HepG2 (cell line): ENCODE measurements at regions not wholly inside any gene's neighbourhood (a gene's known extent, or its start where the extent isn't known, plus 50 kb on each side); places are given as distances from the start of the nearest gene placed in this dataset.

ENCODE experiments used
- ATAC-seq: fragments of 200-7000 bp; cut with Tn5 transposase; 3 replicates; pipeline ENCODE4 v1.9.1; 2020; ENCODE audit warnings: mild to moderate bottlenecking, moderate library complexity
- BruUV-seq: library from RNA; stranded (reverse); fragments of 400-500 nt; replicated peaks from 2 replicates; lab custom pipeline; 2021; lab: Mats Ljungman, UMichigan
- CTCF ChIA-PET: fragments of 300-600 bp; formaldehyde crosslinking; extraction: SDS; loops from one replicate; lab custom pipeline; 2021; ENCODE audit warnings: low total read pairs, inconsistent platforms, low intra/inter-chr PET ratio; lab: Yijun Ruan, JAX
- POLR2A ChIA-PET: fragments of 350-600 bp; sonication (Branson Sonifier 250); formaldehyde crosslinking; loops from one replicate; lab custom pipeline; 2020; ENCODE audit warnings: antibody characterized with exemption, inconsistent platforms; lab: Yijun Ruan, JAX
- DNase-seq: peaks from one replicate; pipeline ENCODE4 v3.0.0-alpha.2; 2015; ENCODE audit warnings: low spot score
- FAIRE-seq: peaks from 3 replicates; lab custom pipeline; 2011; peaks lifted over from hg19 to GRCh38; lab: Jason Lieb, UNC
- H2AFZ ChIP-seq: one replicate; pipeline ENCODE4 v1.6.1; 2011; ENCODE audit warnings: low read length, inconsistent platforms
- H3K27ac ChIP-seq: fragments of 300-600 bp; 3 replicates; pipeline ENCODE4 v1.8.0; 2011; ENCODE audit warnings: mixed run types, mild to moderate bottlenecking, mixed read lengths, low read length, inconsistent platforms; ENCODE audit not compliant: insufficient read depth; ENCODE audit errors: extremely low read length
- H3K27me3 ChIP-seq, 2 experiments: fragments of 200-600 bp in 1 of 2; 2 replicates in 1 of 2; 3 replicates in 1 of 2; pipeline versions ENCODE4 v1.6.0 to v1.8.0; 2011; ENCODE audit warnings: low read length in 2 of 2, mild to moderate bottlenecking in 2 of 2, moderate library complexity in 2 of 2, inconsistent platforms in 1 of 2; ENCODE audit not compliant: insufficient read depth in 2 of 2, control insufficient read depth in 1 of 2
- H3K36me3 ChIP-seq, 2 experiments: fragments of 200-600 bp in 1 of 2; replicated peaks in 1 of 2; 2 replicates in 1 of 2; 3 replicates in 1 of 2; pipeline versions ENCODE4 v1.5.1 to v1.8.0; 2011; ENCODE audit warnings: low read length in 2 of 2, inconsistent platforms in 1 of 2; ENCODE audit not compliant: insufficient read depth in 2 of 2, control insufficient read depth in 1 of 2
- H3K4me1 ChIP-seq: 2 replicates; pipeline ENCODE4 v1.5.1; 2012; ENCODE audit warnings: low read length, inconsistent platforms; ENCODE audit not compliant: insufficient read depth
- H3K4me2 ChIP-seq: 2 replicates; pipeline ENCODE4 v1.6.0; 2011; ENCODE audit warnings: low read depth, low read length, inconsistent platforms
- H3K4me3 ChIP-seq, 3 experiments: fragments of 200-600 bp in 1 of 3; sonication (generic), shearing (Covaris generic) in 1 of 3; replicated peaks in 1 of 3; 2 replicates each; pipeline ENCODE4 v1.5.1; 2011 to 2016; ENCODE audit warnings: low read length in 3 of 3, inconsistent platforms in 2 of 3, low read depth in 2 of 3, mild to moderate bottlenecking in 2 of 3, control low read depth in 1 of 3, mixed read lengths in 1 of 3; ENCODE audit not compliant: insufficient read depth in 1 of 3
- H3K79me2 ChIP-seq: one replicate; pipeline ENCODE4 v1.6.1; 2011; ENCODE audit warnings: low read length, inconsistent platforms; ENCODE audit not compliant: insufficient read depth
- H3K9ac ChIP-seq: 2 replicates; pipeline ENCODE4 v1.6.0; 2011; ENCODE audit warnings: mild to moderate bottlenecking, low read depth, low read length, inconsistent platforms; ENCODE audit not compliant: insufficient read depth
- H3K9me3 ChIP-seq: 2 replicates; pipeline ENCODE4 v1.5.1; 2012; ENCODE audit warnings: mild to moderate bottlenecking, low read length
- H4K20me1 ChIP-seq: 2 replicates; pipeline ENCODE4 v1.6.0; 2011; ENCODE audit warnings: inconsistent platforms, mild to moderate bottlenecking, low read length, moderate library complexity; ENCODE audit not compliant: insufficient read depth
- DNMT3B ChIP-seq: conservative IDR thresholded peaks from 2 replicates; pipeline ENCODE4 v1.6.1; 2016; ENCODE audit warnings: missing biosample characterization, control low read depth
- ELF3 ChIP-seq: IDR thresholded peaks from 2 replicates; pipeline ENCODE4 v1.6.1; 2016; ENCODE audit warnings: missing genetic modification reagents, missing compliant biosample characterization
- ESRRA ChIP-seq: sonication (generic); formaldehyde crosslinking; IDR thresholded peaks from 2 replicates; pipeline ENCODE4 v1.5.1; 2020; ENCODE audit warnings: mild to moderate bottlenecking, low read depth, missing genetic modification reagents
- ETV6 ChIP-seq: sonication (generic); formaldehyde crosslinking; conservative IDR thresholded peaks from 2 replicates; pipeline ENCODE4 v1.4.0; 2020; ENCODE audit warnings: missing genetic modification reagents
- GRHL1 ChIP-seq: sonication (generic); formaldehyde crosslinking; conservative IDR thresholded peaks from 2 replicates; pipeline ENCODE4 v1.8.0; 2022; ENCODE audit warnings: missing genetic modification reagents
- HNF4G ChIP-seq, 2 experiments: sonication (generic) in 1 of 2; formaldehyde crosslinking in 1 of 2; IDR thresholded peaks; 2 replicates each; pipeline versions ENCODE4 v1.4.0 to v1.6.1; 2011 to 2020; ENCODE audit warnings: borderline replicate concordance in 2 of 2, low read depth in 2 of 2, mild to moderate bottlenecking in 2 of 2, low read length in 1 of 2, missing genetic modification reagents in 1 of 2, moderate library complexity in 1 of 2
- MTF1 ChIP-seq: sonication (generic); formaldehyde crosslinking; IDR thresholded peaks from 2 replicates; pipeline ENCODE4 v1.5.0; 2020; ENCODE audit warnings: missing genetic modification reagents
- MYPOP ChIP-seq: sonication (generic); formaldehyde crosslinking; IDR thresholded peaks from 2 replicates; pipeline ENCODE4 v1.8.1; 2023; ENCODE audit warnings: mild to moderate bottlenecking, moderate library complexity, missing genetic modification reagents
- PAX8 ChIP-seq: sonication (generic); formaldehyde crosslinking; IDR thresholded peaks from 2 replicates; pipeline ENCODE4 v1.8.0; 2022; ENCODE audit warnings: mild to moderate bottlenecking, missing genetic modification reagents, borderline replicate concordance
- PHF21A ChIP-seq: sonication (generic); formaldehyde crosslinking; IDR thresholded peaks from 2 replicates; pipeline ENCODE4 v1.5.0; 2020; ENCODE audit warnings: mild to moderate bottlenecking, missing genetic modification reagents
- POLR2AphosphoS2 ChIP-seq: IDR thresholded peaks from 2 replicates; pipeline ENCODE4 v1.6.1; 2011; ENCODE audit warnings: low read depth, low read length, improper control_type of control experiment
- RBM39 ChIP-seq: fragments of 200-400 bp; formaldehyde crosslinking; IDR thresholded peaks from one replicate; pipeline ENCODE4 v1.6.1; 2018; ENCODE audit warnings: antibody characterized with exemption, mild to moderate bottlenecking, low read depth, low read length; ENCODE audit not compliant: poor library complexity, severe bottlenecking
- SMAD1 ChIP-seq: sonication (generic); formaldehyde crosslinking; IDR thresholded peaks from 2 replicates; pipeline ENCODE4 v1.4.0; 2020; ENCODE audit warnings: missing genetic modification reagents, low read depth, mild to moderate bottlenecking, borderline replicate concordance
- TAF1 ChIP-seq: sonication (generic); formaldehyde crosslinking; IDR thresholded peaks from 2 replicates; pipeline ENCODE4 v1.4.0; 2020; ENCODE audit warnings: missing genetic modification reagents
- ZBTB39 ChIP-seq: sonication (generic); formaldehyde crosslinking; IDR thresholded peaks from 2 replicates; pipeline ENCODE4 v1.5.0; 2020; ENCODE audit warnings: missing genetic modification reagents
- ZFP36 ChIP-seq: fragments of 150-350 bp; IDR thresholded peaks from 2 replicates; pipeline ENCODE4 v1.6.1; 2018; ENCODE audit warnings: borderline replicate concordance, low read length, low read depth; ENCODE audit not compliant: partially characterized antibody
- ZFP37 ChIP-seq: sonication (generic); formaldehyde crosslinking; IDR thresholded peaks from 2 replicates; pipeline ENCODE4 v1.4.0; 2020; ENCODE audit warnings: missing genetic modification reagents, borderline replicate concordance
- ZKSCAN5 ChIP-seq: sonication (generic); formaldehyde crosslinking; IDR thresholded peaks from 2 replicates; pipeline ENCODE4 v1.5.1; 2020; ENCODE audit warnings: mild to moderate bottlenecking, missing genetic modification reagents
- ZNF644 ChIP-seq: IDR thresholded peaks from 2 replicates; pipeline ENCODE4 v1.6.1; 2016; ENCODE audit warnings: low read depth
- ZNF878 ChIP-seq: sonication (generic); formaldehyde crosslinking; IDR thresholded peaks from 2 replicates; pipeline ENCODE4 v1.8.1; 2023; ENCODE audit warnings: mild to moderate bottlenecking, missing genetic modification reagents, moderate library complexity
- WGBS: methylation state at CpG from one replicate; pipeline ENCODE4 v1.1.6; 2017; ENCODE audit warnings: low lambda C conversion rate; 5-methylcytosine and 5-hydroxymethylcytosine counted together
- in situ Hi-C: cut with HindIII; loops from 2 replicates; pipeline ENCODE4 v1.10.0; 2017; ENCODE audit warnings: low pct_unique_long_range_greater_than_20kb; ENCODE audit not compliant: extremely low pct_ligation_motif_present
- intact Hi-C: fragments of 100-400 bp; cut with micrococcal nuclease; formaldehyde crosslinking; loops from one replicate; pipeline ENCODE4 v1.10.0; 2022; ENCODE audit not compliant: unreplicated experiment

GRCh38 chr4:144820728-144821085 is 174.8 kb downstream of the HHIP start:
- Histone ChIP-seq H3K27me3 (no peaks in the 10 kb centered on the region), H3K79me2 (no peaks in the 10 kb centered on the region), H3K4me1 (no peaks in the 10 kb centered on the region), H3K27ac (no peak overlapping the region), H4K20me1 (no peaks in the 10 kb centered on the region), H3K4me2 (no peak overlapping the region), H3K4me3 (no peak overlapping the region), H3K9me3 (no peaks in the 10 kb centered on the region), H3K36me3 (no peaks in the 10 kb centered on the region), H3K9ac (no peak overlapping the region), H2AFZ (no peak overlapping the region)
- TF ChIP-seq RBM39, result no peak
- no peak for TF ChIP-seq TAF1 (CRISPR knock-in tag)
- no peak for TF ChIP-seq DNMT3B (CRISPR knock-in tag)
- no peak for TF ChIP-seq ETV6 (CRISPR knock-in tag)
- TF ChIP-seq ZNF644, result no peak
- no peak for TF ChIP-seq MYPOP
- TF ChIP-seq GRHL1 (CRISPR knock-in tag), result no peak
- TF ChIP-seq ZKSCAN5, result no peak
- TF ChIP-seq ELF3 (CRISPR knock-in tag), result no peak
- TF ChIP-seq PHF21A, result no peak
- no peak for TF ChIP-seq ESRRA (CRISPR knock-in tag)
- no peak for TF ChIP-seq ZFP37 (CRISPR knock-in tag)
- TF ChIP-seq ZBTB39 (CRISPR knock-in tag), result no peak
- no peak for TF ChIP-seq ZNF878 (CRISPR knock-in tag)
- no peak for TF ChIP-seq HNF4G (IDR thresholded peaks at IDR 0.05; ENCODE audit: borderline replicate concordance, low read depth, low read length)
- TF ChIP-seq HNF4G (CRISPR knock-in tag; IDR thresholded peaks at IDR 0.05; ENCODE audit: borderline replicate concordance, low read depth), result no peak
- no peak for TF ChIP-seq MTF1
- TF ChIP-seq POLR2AphosphoS2, result no peak
- no peak for TF ChIP-seq PAX8 (CRISPR knock-in tag)
- no peak for TF ChIP-seq ZFP36
- no peak for TF ChIP-seq SMAD1 (CRISPR knock-in tag)
- no peak for DNase-seq
- no peak for FAIRE-seq
- no TSS peak for BruUV-seq
- ATAC-seq, result no peak
- intact Hi-C loops (no loop called here), in situ Hi-C loops (no loop called here)
- ChIA-PET POLR2A (no interaction called here), CTCF (no interaction called here)
- 2% methylated on average over 2 of the region's 2 CpGs for WGBS
